C4-2B (cell line): ENCODE measurements at regions not wholly inside any gene's neighbourhood (a gene's known extent, or its start where the extent isn't known, plus 50 kb on each side); places are given as distances from the start of the nearest gene placed in this dataset.

Source experiments
- CTCF ChIP-seq: fragments of 450-650 bp; conservative IDR thresholded peaks from 2 replicates; pipeline ENCODE4 v1.5.1; 2017; ENCODE audit warnings: mild to moderate bottlenecking
- ZFX ChIP-seq: fragments of 450-650 bp; IDR thresholded peaks from 2 replicates; pipeline ENCODE4 v1.6.1; 2017

- no peak for TF ChIP-seq CTCF
- no peak for TF ChIP-seq ZFX
Observed at GRCh38 chr5:158516521-158516920, 583.2 kb downstream of the EBF1 start.
